LNCaP clone FGC (cell line): ENCODE measurements at regions not wholly inside any gene's neighbourhood (a gene's known extent, or its start where the extent isn't known, plus 50 kb on each side); places are given as distances from the start of the nearest gene placed in this dataset.

Experiments
- DNase-seq: peaks from one replicate; pipeline ENCODE4 v3.0.0-alpha.2; 2011; ENCODE audit warnings: low read depth
- H3K4me3 ChIP-seq: 2 replicates; pipeline ENCODE4 v1.5.1; 2011; ENCODE audit warnings: mild to moderate bottlenecking, low read depth, low read length, control low read depth
- TF ChIP-seq, protein P1 (sequence below): IDR thresholded peaks from 2 replicates; pipeline ENCODE4 v1.5.1; 2012; ENCODE audit warnings: mild to moderate bottlenecking; ENCODE audit not compliant: control insufficient read depth, insufficient read depth; ENCODE audit errors: extremely low read depth

DNA sequence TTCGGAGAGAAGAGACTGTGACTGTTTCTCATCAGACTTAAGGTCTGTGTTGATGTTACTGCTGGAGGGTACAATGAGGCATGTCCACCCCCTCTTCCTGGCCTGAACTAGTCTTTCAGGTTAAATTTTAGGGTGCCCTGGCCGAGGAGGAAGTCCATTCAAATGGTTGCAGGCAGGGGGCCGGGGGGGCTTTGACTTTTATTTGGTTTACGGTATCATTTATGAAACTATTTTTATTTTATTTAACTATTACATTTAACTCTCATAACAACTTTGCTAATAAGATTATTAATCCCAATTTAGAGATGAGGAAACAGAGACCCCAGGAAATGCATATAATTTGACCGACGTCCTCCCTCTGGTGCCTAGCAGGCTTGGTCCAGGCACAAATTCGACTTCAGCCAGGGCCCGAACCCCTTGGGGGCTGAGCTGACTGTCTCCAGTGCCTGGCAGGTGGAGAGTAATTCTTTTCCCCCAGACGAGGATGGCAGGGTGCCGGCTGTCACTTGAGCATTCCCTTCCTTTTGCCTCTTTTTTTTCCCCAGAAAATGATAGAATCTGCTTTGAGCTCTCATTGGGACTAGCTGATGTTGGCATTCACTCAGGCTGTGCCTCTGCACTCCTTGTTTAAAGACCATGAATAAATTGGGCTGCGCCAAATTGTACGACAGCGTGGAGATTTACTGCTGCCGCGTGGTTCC, 255.3 kb upstream of the SALL3 start:
- no peak overlapping the region for H3K4me3 ChIP-seq
- TF ChIP-seq, protein P1, sequence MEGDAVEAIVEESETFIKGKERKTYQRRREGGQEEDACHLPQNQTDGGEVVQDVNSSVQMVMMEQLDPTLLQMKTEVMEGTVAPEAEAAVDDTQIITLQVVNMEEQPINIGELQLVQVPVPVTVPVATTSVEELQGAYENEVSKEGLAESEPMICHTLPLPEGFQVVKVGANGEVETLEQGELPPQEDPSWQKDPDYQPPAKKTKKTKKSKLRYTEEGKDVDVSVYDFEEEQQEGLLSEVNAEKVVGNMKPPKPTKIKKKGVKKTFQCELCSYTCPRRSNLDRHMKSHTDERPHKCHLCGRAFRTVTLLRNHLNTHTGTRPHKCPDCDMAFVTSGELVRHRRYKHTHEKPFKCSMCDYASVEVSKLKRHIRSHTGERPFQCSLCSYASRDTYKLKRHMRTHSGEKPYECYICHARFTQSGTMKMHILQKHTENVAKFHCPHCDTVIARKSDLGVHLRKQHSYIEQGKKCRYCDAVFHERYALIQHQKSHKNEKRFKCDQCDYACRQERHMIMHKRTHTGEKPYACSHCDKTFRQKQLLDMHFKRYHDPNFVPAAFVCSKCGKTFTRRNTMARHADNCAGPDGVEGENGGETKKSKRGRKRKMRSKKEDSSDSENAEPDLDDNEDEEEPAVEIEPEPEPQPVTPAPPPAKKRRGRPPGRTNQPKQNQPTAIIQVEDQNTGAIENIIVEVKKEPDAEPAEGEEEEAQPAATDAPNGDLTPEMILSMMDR, result no peak
- DNase-seq, result no peak

- TF ChIP-seq, protein P1, result no peak
- no peak overlapping the region for H3K4me3 ChIP-seq
- no peak for DNase-seq
Observed at GRCh38 chr18:78725426-78725825, 254.2 kb upstream of the SALL3 start.

GRCh38 chr18:78726326-78727056, 253.1 kb upstream of the SALL3 start:
- no peak overlapping the region for H3K4me3 ChIP-seq
- TF ChIP-seq, protein P1, result no peak
- no peak for DNase-seq

DNA sequence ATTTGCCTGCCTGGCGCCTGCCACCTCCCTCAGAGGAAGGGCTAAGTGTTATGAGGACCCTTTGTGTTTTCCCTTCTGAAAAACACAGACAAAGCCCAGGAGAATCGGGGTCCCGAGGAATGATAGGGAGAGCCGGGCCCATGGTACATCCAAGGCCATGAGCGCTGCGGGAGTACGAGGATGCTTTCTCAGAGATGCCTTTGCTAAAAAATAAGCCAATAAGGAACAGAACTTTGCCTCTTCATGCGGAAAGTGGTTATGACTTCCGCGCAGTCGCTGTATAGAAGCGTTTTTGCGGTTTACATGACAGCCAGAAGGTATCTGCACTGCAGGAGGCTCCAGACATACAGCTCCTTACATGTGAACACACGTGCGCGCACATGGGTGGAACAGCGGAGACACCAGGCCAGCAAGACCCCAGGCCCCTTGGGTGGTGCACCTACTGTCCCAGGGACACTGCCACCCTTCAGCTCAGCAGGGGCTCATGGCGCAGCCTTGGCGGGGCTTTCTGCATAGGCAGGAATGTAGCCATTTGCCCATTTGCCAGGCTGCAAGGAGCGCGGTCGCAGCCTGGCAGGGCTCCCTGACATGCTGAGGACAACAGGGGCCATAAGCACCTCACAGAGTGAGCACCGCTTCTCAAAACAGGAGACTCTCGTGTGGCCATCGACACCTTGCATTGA, 252.4 kb upstream of the SALL3 start:
- DNase-seq, result no peak
- TF ChIP-seq, protein P1, result no peak
- H3K4me3 ChIP-seq, result no peak overlapping the region

GRCh38 chr18:78727877-78728783, 251.5 kb upstream of the SALL3 start:
- no peak overlapping the region for H3K4me3 ChIP-seq
- DNase-seq, result no peak
- TF ChIP-seq, protein P1, result no peak

GRCh38 chr18:78728784-78729467, 250.7 kb upstream of the SALL3 start:
- H3K4me3 ChIP-seq, result no peak overlapping the region
- TF ChIP-seq, protein P1, result no peak
- DNase-seq, result no peak
